ENCODE measurements at regions not wholly inside any gene's neighbourhood (a gene's known extent, or its start where the extent isn't known, plus 50 kb on each side); places are given as distances from the start of the nearest gene placed in this dataset.

GRCh38 chr6:76418560-76419223, 346.2 kb upstream of the IMPG1 start:
- TF ChIP-seq POLR2A (IDR thresholded peaks at IDR 0.05; ENCODE audit: borderline replicate concordance, extremely low read depth, insufficient read depth, insufficient read length) (no peak), CTCF (IDR thresholded peaks at IDR 0.05 in 2 of 3, conservative IDR thresholded peaks at IDR 0.05 in 1 of 3; ENCODE audit: borderline replicate concordance in 1 of 3, insufficient read depth in 1 of 3, low read depth in 2 of 3, low read length in 2 of 3) (no peak), JUND (IDR thresholded peaks at IDR 0.05) (no peak), YY1 (IDR thresholded peaks at IDR 0.05; ENCODE audit: extremely low read depth, insufficient replicate concordance, low read depth, low read length) (no peak), FOSL1 (IDR thresholded peaks at IDR 0.05; ENCODE audit: low read depth) (no peak), EZH2 (IDR thresholded peaks at IDR 0.05) (no peak)
- TF ChIP-seq, protein P1, sequence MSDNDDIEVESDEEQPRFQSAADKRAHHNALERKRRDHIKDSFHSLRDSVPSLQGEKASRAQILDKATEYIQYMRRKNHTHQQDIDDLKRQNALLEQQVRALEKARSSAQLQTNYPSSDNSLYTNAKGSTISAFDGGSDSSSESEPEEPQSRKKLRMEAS (IDR thresholded peaks at IDR 0.05) = no peak
